ENCODE measurements at regions not wholly inside any gene's neighbourhood (a gene's known extent, or its start where the extent isn't known, plus 50 kb on each side); places are given as distances from the start of the nearest gene placed in this dataset.

- TF ChIP-seq, protein P1, sequence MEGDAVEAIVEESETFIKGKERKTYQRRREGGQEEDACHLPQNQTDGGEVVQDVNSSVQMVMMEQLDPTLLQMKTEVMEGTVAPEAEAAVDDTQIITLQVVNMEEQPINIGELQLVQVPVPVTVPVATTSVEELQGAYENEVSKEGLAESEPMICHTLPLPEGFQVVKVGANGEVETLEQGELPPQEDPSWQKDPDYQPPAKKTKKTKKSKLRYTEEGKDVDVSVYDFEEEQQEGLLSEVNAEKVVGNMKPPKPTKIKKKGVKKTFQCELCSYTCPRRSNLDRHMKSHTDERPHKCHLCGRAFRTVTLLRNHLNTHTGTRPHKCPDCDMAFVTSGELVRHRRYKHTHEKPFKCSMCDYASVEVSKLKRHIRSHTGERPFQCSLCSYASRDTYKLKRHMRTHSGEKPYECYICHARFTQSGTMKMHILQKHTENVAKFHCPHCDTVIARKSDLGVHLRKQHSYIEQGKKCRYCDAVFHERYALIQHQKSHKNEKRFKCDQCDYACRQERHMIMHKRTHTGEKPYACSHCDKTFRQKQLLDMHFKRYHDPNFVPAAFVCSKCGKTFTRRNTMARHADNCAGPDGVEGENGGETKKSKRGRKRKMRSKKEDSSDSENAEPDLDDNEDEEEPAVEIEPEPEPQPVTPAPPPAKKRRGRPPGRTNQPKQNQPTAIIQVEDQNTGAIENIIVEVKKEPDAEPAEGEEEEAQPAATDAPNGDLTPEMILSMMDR (conservative IDR thresholded peaks at IDR 0.05; ENCODE audit: low read length), result no peak
- TF ChIP-seq EZH2phosphoT487 (IDR thresholded peaks at IDR 0.05; ENCODE audit: borderline replicate concordance), result no peak
Measured at GRCh38 chr5:108546939-108547338, 165.0 kb upstream of the FBXL17 start.

Measured in Loucy (cell line).